WTC11 (cell line): ENCODE measurements at regions not wholly inside any gene's neighbourhood (a gene's known extent, or its start where the extent isn't known, plus 50 kb on each side); places are given as distances from the start of the nearest gene placed in this dataset.

Experiments used
- ATAC-seq: fragments of 200-7000 bp; cut with Tn5 transposase; 2 replicates; pipeline ENCODE4 v1.10.0; 2021; ENCODE audit warnings: mild to moderate bottlenecking, moderate library complexity
- CTCF ChIA-PET: fragments of 300-600 bp; sonication (Branson Sonifier 250); formaldehyde crosslinking; loops from one replicate; lab custom pipeline; 2021; ENCODE audit warnings: antibody characterized with exemption; lab: Charles Lee
- POLR2A ChIA-PET: fragments of 350-600 bp; sonication (Branson Sonifier 250); formaldehyde crosslinking; loops from one replicate; lab custom pipeline; 2021; ENCODE audit warnings: antibody characterized with exemption; lab: Charles Lee
- DNase-seq: peaks from one replicate; pipeline ENCODE4 v3.0.0; 2021; ENCODE audit warnings: low spot score
- H3K27ac Mint-ChIP-seq: 2 replicates; pipeline ENCODE4 v1.8.0; 2021; ENCODE audit warnings: mixed read lengths
- H3K27me3 Mint-ChIP-seq: 2 replicates; pipeline ENCODE4 v1.8.0; 2021; ENCODE audit warnings: low read depth, mild to moderate bottlenecking, moderate library complexity, mixed read lengths
- H3K36me3 Mint-ChIP-seq: 2 replicates; pipeline ENCODE4 v1.8.0; 2021; ENCODE audit warnings: mixed read lengths
- H3K4me1 Mint-ChIP-seq: 2 replicates; pipeline ENCODE4 v1.8.0; 2022; ENCODE audit warnings: mixed read lengths
- H3K4me3 Mint-ChIP-seq: 2 replicates; pipeline ENCODE4 v1.8.0; 2021; ENCODE audit warnings: mild to moderate bottlenecking, moderate library complexity, mixed read lengths
- H3K9me3 Mint-ChIP-seq: 2 replicates; pipeline ENCODE4 v1.8.0; 2021; ENCODE audit warnings: mixed read lengths
- AFF4 ChIP-seq: sonication (generic); formaldehyde crosslinking; IDR thresholded peaks from 2 replicates; pipeline ENCODE4 v1.8.1; 2023; ENCODE audit warnings: mild to moderate bottlenecking, missing genetic modification reagents, borderline replicate concordance
- CDX4 ChIP-seq: fragments of 250-450 bp; sonication (Bioruptor Pico); IDR thresholded peaks from 2 replicates; pipeline ENCODE4 v1.9.0; 2021; ENCODE audit warnings: moderate library complexity, mild to moderate bottlenecking, inconsistent platforms, borderline replicate concordance
- CREB1 ChIP-seq: sonication (generic); formaldehyde crosslinking; IDR thresholded peaks from 2 replicates; pipeline ENCODE4 v1.8.0; 2023; ENCODE audit warnings: mild to moderate bottlenecking, missing genetic modification reagents
- EMX1 ChIP-seq: fragments of 250-450 bp; sonication (Bioruptor Pico); IDR thresholded peaks from 2 replicates; pipeline ENCODE4 v1.8.0; 2021; ENCODE audit warnings: mild to moderate bottlenecking
- ESRRA ChIP-seq: sonication (generic); formaldehyde crosslinking; IDR thresholded peaks from 2 replicates; pipeline ENCODE4 v1.8.1; 2022; ENCODE audit warnings: mild to moderate bottlenecking, missing genetic modification reagents, borderline replicate concordance
- GABPB1 ChIP-seq: sonication (generic); formaldehyde crosslinking; IDR thresholded peaks from 2 replicates; pipeline ENCODE4 v1.8.1; 2023; ENCODE audit warnings: mild to moderate bottlenecking, missing genetic modification reagents
- IRF1 ChIP-seq: sonication (generic); formaldehyde crosslinking; IDR thresholded peaks from 2 replicates; pipeline ENCODE4 v1.8.0; 2023; ENCODE audit warnings: missing genetic modification reagents
- MLX ChIP-seq: sonication (generic); formaldehyde crosslinking; IDR thresholded peaks from 2 replicates; pipeline ENCODE4 v1.8.1; 2023; ENCODE audit warnings: mild to moderate bottlenecking, missing genetic modification reagents, moderate library complexity
- NFATC4 ChIP-seq: fragments of 250-450 bp; sonication (Bioruptor Pico); IDR thresholded peaks from 2 replicates; pipeline ENCODE4 v1.9.0; 2021; ENCODE audit warnings: mild to moderate bottlenecking
- NFE2L1 ChIP-seq: sonication (generic); formaldehyde crosslinking; IDR thresholded peaks from 2 replicates; pipeline ENCODE4 v1.8.1; 2023; ENCODE audit warnings: missing genetic modification reagents
- PREB ChIP-seq: sonication (generic); formaldehyde crosslinking; IDR thresholded peaks from 2 replicates; pipeline ENCODE4 v1.8.1; 2022; ENCODE audit warnings: mild to moderate bottlenecking, missing genetic modification reagents, moderate library complexity, borderline replicate concordance
- SOX15 ChIP-seq: fragments of 250-450 bp; sonication (Bioruptor Pico); IDR thresholded peaks from 2 replicates; pipeline ENCODE4 v1.9.0; 2021; ENCODE audit warnings: mild to moderate bottlenecking
- TEAD4 ChIP-seq: sonication (generic); formaldehyde crosslinking; IDR thresholded peaks from 2 replicates; pipeline ENCODE4 v1.8.0; 2022; ENCODE audit warnings: mild to moderate bottlenecking, missing genetic modification reagents
- ZBTB43 ChIP-seq: sonication (generic); formaldehyde crosslinking; IDR thresholded peaks from 2 replicates; pipeline ENCODE4 v1.8.1; 2023; ENCODE audit warnings: mild to moderate bottlenecking, missing genetic modification reagents
- ZMAT4 ChIP-seq: fragments of 250-450 bp; sonication (Bioruptor Pico); IDR thresholded peaks from 2 replicates; pipeline ENCODE4 v1.9.0; 2021; ENCODE audit warnings: mild to moderate bottlenecking
- ZNF232 ChIP-seq: sonication (generic); formaldehyde crosslinking; IDR thresholded peaks from 2 replicates; pipeline ENCODE4 v1.8.0; 2022; ENCODE audit warnings: mild to moderate bottlenecking, missing genetic modification reagents
- ZNF317 ChIP-seq: sonication (generic); formaldehyde crosslinking; IDR thresholded peaks from 2 replicates; pipeline ENCODE4 v1.8.1; 2023; ENCODE audit warnings: low read depth, mild to moderate bottlenecking, moderate library complexity, missing genetic modification reagents, borderline replicate concordance
- ZNF416 ChIP-seq: fragments of 250-450 bp; sonication (Bioruptor Pico); IDR thresholded peaks from 2 replicates; pipeline ENCODE4 v1.9.0; 2021; ENCODE audit warnings: mild to moderate bottlenecking, inconsistent platforms

- TF ChIP-seq MLX (CRISPR knock-in tag) (no peak), GABPB1 (CRISPR knock-in tag) (no peak), PREB (CRISPR knock-in tag) (no peak)
Measured at GRCh38 chr3:31416980-31417379, 115.7 kb upstream of the STT3B start (continued).

- Mint-ChIP-seq H3K36me3 (no peaks in the 10 kb centered on the region), H3K9me3 (peaks cover 4% of the 10 kb centered on the region), H3K27ac (no peak overlapping the region), H3K4me1 (peaks cover 5% of the 10 kb centered on the region), H3K27me3 (no peaks in the 10 kb centered on the region), H3K4me3 (no peak overlapping the region)
- POLR2A ChIA-PET = no interaction called here
- TF ChIP-seq IRF1 (CRISPR knock-in tag) (no peak), PREB (CRISPR knock-in tag) (no peak), ZNF232 (CRISPR knock-in tag) (no peak), CDX4 (CRISPR knock-in tag) (no peak), ZBTB43 (no peak), ZMAT4 (CRISPR knock-in tag) (no peak), CREB1 (CRISPR knock-in tag) (no peak), NFE2L1 (CRISPR knock-in tag) (no peak), EMX1 (CRISPR knock-in tag) (no peak), AFF4 (CRISPR knock-in tag) (no peak), SOX15 (no peak), ZNF416 (no peak), NFATC4 (CRISPR knock-in tag) (no peak), TEAD4 (CRISPR knock-in tag) (no peak), ESRRA (CRISPR knock-in tag) (no peak), ZNF317 (CRISPR knock-in tag) (no peak)
- CTCF ChIA-PET = no interaction called here
- ATAC-seq (no peak), DNase-seq (no peak)
Measured at GRCh38 chr3:31417486-31417885, 115.2 kb upstream of the STT3B start.
